ENCODE measurements at regions not wholly inside any gene's neighbourhood (a gene's known extent, or its start where the extent isn't known, plus 50 kb on each side); places are given as distances from the start of the nearest gene placed in this dataset.

GRCh38 chr4:163967263-163967662 is 472.8 kb downstream of the TMA16 start:
- no peak for DNase-seq

GRCh38 chr4:163967710-163968109 is 473.2 kb downstream of the TMA16 start:
- no peak for DNase-seq

DNA sequence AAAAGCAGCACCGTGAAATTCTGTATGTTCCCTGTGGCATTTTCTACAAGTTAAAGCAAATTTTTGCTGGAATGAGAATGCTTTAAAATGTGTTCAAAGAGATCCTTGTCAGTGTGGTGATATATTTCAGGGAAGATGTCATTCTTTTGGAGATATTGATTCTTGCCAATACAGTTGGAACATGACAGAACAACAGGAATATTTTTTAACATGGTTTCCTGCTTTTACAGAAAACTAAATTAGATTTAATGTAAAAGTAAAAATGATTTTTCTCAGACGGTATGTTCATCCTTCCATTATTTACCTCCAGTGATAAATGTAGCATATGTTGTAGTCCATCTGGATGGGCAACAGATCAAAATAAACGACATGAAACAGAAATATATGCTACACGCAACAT is 474.8 kb downstream of the TMA16 start:
- DNase-seq: no peak

GRCh38 chr4:163976588-163976987 is 482.1 kb downstream of the TMA16 start:
- DNase-seq: no peak

DNA sequence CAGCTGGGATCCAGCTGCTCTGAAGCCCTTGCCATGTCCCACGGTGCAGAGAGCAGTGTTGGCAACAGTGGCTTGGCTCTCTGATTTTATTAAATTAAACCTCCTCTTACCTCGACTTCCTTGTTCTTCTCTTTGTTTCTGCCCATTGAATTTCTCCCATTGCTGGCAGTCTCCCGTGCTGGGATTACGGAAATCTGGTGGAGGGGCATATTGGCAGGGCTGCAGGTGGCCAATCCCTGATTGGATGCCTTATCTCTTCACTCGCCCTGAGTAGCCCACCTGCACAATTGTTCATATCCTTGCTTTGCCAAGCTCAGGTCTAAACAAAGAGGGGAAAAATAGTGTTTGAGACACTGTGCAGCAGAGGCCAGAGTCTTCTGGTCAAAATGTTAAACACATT is 493.9 kb downstream of the TMA16 start:
- no peak for DNase-seq

DNA sequence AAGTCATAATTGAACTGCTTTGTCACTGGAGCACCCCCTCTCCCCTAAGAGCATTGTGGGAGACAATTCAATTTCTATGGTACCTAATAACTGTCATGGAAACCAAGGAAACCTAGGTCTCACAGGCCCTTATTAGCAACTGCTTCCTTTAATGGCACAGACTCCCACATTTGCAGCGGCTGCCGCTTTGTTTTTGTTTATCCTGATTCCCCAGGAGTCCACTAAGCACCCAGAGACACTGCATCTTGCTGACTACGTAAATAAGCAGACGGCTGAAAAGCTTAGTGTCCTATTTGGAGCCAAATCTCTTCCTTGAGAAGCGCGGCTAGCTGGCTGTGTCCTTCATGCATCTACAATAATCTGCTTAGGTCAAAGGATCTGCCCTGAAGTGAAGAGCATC is 494.4 kb downstream of the TMA16 start:
- DNase-seq: no peak

DNA sequence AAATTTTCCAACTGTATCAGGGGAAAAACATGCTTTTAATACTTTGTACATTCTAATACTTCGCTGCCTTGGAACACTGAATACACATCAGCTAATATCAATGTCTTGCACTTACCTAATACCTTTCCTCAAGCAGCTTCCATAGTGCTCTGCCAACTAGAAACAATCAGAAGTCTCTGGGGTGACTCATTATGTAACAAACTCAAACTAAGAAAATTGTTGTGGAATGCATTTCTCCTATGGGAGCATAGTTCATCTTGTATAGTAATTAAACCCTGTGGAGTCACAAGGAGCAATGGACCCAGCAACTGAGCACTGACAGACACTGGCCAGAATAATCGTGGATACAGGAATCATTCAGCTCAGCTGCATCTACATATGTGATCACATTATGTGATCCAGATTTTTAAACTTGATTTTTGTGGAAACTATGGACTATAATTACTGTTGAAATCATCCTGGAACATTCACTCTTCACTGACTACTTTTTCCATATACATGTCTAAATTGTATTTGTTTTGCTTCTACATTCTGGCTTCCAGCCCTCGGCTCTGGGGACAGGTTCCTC is 496.9 kb downstream of the TMA16 start:
- no peak for DNase-seq

GRCh38 chr4:164009435-164009834 is 514.9 kb downstream of the TMA16 start:
- no peak for DNase-seq

DNA sequence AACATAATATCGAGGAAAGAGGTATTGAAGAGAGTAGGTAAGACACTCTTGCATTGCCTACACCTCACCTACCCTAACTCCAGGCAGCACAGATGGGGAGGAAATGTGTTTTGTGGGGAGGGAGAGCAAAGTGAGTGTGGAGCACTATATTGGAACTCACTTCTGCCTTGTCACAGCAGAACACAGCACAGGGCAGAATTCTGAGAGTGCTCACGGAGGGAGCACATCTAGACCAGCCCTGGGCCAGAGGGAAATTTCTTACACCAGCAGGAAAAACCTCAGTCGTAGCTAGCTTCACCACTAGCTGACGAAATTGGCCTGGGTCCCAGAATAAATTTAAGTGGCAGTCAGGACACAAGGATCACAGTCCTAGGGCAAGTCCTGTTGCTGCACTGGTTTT is 517.3 kb downstream of the TMA16 start:
- no peak for DNase-seq

DNA sequence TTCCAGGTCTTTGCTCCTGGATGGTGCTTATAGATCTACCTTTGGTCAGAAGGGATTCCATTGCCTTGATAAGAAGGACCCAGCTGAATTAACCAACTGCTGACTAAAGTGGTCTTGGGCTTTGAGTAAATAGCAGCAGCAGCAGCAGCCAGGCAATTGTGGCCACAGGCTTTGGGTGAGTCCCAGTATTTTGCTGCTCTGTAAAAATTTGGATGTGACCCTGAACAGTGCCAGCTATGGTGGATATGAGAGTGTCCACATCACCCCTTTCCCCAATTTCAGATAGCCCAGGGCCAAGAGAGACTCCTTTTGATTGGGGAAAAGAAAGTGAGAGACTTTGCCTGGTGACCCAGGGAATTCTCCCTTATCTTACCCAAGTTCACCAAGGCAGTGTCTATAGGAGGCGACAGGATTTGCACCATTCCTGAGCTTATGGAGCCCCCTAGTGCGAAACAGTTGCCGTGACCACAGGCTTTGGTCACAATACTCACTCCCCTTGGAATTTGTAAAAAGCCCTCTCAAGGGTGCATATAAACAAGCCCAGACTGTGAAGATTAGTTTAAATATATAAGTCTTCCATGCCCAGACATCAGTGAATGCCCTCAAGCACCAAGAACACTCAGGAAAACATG is 518.0 kb downstream of the TMA16 start:
- peak in 1 of 2 donors; percentile 29 for DNase-seq

DNA sequence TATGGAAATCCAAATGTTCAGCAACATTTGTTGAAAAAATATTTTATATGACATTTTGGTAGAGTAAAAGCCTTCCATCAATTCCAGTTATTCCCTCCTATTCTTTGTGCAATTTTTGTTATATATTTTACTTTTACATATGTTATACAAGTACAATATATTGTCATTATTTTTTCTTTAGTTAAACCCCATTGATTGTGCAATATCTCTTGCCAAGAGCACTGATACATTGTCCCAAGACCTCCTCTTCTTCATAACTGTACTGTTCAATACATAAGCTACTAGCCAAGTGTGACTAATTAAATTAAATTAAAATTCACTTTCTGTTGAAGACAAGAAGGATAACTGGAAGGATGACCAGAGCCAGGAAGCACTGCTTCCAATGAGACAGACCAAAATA is 527.5 kb downstream of the TMA16 start:
- DNase-seq: no peak

GRCh38 chr4:164023214-164023613 is 528.7 kb downstream of the TMA16 start:
- DNase-seq: no peak

DNA sequence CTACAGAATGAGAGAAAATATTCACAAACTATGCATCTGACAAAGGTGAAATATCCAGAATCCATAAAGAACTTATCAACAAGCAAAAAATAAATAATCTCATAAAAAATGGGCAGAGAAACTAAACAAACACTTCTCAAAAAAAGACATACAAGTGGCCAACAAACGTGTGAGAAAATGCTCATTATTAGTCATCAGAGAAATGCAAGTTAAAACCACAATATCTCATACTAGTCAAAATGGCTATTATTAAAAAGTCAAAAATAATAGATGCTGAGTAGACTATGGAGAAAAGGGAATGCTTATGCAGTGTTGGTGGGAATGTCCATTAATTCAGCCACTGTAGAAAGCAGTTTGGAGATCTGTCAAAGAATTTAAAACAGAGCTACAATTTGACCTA is 533.3 kb downstream of the TMA16 start:
- DNase-seq: no peak

- DNase-seq: no peak
Measured at GRCh38 chr4:164039482-164039881, 545.0 kb downstream of the TMA16 start.

DNA sequence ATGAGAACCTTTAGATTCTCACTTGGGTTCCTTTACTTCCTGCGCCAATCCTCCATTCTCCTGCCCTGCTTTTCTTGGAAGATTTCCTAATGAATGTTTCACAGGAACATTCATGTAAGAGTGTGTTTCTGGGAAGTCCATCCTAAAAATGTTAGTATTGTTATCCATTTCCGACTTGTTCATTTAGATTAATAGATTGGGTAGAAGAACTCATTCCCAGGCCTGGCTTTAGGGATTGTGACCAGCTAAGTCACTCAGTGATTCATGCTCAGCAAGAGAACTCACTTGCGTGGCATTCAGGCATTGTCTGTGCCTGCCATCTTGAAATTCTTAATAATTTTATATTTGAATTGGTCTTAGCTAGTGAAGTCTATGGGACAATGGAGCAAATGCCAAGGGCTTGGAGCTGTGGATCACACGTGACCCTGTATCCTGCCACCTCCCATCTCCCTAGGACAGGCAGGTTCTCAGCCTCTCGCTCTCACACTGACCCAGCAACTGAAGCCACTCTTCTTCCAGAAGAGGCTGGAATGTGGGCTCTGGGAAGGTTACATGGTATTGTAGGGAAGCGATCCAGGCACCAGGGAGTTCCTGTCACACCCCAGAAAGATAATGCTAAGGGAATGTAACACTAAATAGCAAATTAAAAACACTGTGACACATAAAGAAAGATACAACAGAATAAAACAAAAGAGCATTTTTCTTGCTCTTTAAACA is 562.1 kb downstream of the TMA16 start:
- DNase-seq: no peak

GRCh38 chr4:164058776-164059445 is 564.4 kb downstream of the TMA16 start:
- DNase-seq: no peak

DNA sequence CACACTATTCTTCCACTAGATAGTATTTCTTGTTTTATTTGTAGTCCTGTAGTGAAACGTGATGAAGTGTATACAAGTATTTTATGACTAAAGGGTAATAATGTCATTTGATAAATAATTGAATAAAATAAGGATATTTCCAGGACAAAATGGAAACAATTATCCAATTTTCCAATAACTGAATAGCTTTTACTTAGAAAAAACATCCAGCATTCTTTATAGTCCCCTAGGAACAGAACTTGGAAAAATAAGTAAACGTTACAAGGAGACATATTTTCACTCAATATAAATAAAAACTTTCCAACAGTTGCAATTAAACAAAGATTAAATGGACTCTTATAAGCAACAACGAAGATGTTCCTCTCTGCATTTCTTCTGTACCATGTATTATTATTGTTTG is 566.0 kb downstream of the TMA16 start:
- no peak for DNase-seq

DNA sequence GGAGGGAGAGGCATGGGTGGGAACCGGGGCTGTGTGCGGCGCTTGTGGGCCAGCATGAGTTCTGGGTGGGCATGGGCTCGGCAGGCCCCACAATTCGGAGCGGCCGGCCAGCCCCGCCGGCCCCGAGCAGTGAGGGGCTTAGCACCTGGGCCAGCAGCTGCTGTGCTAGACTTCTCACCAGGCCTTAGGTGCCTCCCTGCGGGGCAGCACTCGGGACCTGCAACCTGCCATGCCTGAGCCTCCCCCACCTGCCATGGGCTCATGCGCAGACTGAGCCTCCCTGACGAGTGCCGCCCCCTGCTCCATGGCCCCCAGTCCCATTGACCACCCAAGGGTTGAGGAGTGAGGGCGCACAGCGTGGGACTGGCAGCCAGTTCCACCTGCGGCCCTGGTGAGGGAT is 573.9 kb downstream of the TMA16 start:
- DNase-seq: no peak

- DNase-seq: no peak
Measured at GRCh38 chr4:164070625-164071024, 576.1 kb downstream of the TMA16 start.

GRCh38 chr4:164081371-164081770 is 586.9 kb downstream of the TMA16 start:
- DNase-seq: no peak

DNA sequence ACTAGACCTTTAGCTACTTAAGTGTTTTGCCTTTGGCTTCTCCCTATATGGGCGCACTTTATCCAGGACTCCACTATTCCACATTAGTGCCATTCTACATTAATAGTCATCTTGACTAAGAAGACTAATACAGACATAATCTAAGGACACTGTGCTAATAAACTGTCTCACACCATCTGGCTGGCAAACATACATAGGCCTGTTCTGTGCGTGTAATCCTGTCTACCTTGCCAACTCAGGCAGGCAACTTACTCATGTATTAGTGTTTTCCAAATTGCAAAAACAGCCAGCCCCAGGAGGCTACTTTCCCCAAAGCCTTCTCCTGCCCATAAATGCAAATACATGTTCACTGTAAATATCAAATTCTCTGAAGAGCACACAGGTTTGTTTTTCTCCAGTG is 587.3 kb downstream of the TMA16 start:
- DNase-seq: no peak

DNA sequence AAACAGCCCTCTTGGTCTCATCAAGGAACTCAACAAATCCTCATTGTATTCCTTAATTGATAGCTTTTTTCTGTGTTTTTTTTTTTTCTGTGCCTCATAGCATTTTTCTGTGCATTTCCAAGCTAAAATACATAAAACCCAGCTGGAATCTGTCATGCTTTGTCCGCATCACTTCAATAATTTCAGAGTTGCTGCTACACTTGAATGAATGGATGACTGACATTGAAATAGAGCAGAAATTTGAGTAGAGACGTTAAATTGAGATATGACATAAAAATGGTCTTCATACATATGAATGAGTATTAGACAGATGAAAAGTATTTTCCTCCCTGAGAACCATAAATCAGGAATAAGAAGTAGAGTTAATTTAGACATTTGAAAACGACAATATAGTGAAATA is 593.2 kb downstream of the TMA16 start:
- DNase-seq: no peak
